DND-41 (cell line): ENCODE measurements at regions not wholly inside any gene's neighbourhood (a gene's known extent, or its start where the extent isn't known, plus 50 kb on each side); places are given as distances from the start of the nearest gene placed in this dataset.

ENCODE experiments used
- ATAC-seq: fragments of 200-7000 bp; cut with Tn5 transposase; 3 replicates; pipeline ENCODE4 v1.9.1; 2021; ENCODE audit warnings: low read depth; ENCODE audit not compliant: insufficient read depth
- DNase-seq: peaks from one replicate; pipeline ENCODE4 v3.0.0-alpha.2; 2020
- H2AFZ ChIP-seq: 2 replicates; pipeline ENCODE4 v1.6.0; 2012; ENCODE audit warnings: low read depth, low read length
- H3K27ac ChIP-seq: 2 replicates; pipeline ENCODE4 v1.5.1; 2012; ENCODE audit warnings: low read length, inconsistent platforms
- H3K27me3 ChIP-seq: fragments of 200-600 bp; sonication (generic); 2 replicates; pipeline ENCODE4 v1.6.0; 2012; ENCODE audit warnings: low read length, mild to moderate bottlenecking, inconsistent platforms; ENCODE audit not compliant: insufficient read depth, poor library complexity
- H3K36me3 ChIP-seq: 2 replicates; pipeline ENCODE4 v1.5.1; 2012; ENCODE audit warnings: low read length, inconsistent platforms; ENCODE audit not compliant: insufficient read depth
- H3K4me1 ChIP-seq: 2 replicates; pipeline ENCODE4 v1.5.1; 2012; ENCODE audit warnings: mild to moderate bottlenecking, low read length; ENCODE audit not compliant: insufficient read depth
- H3K4me2 ChIP-seq: 2 replicates; pipeline ENCODE4 v1.6.0; 2012; ENCODE audit warnings: mild to moderate bottlenecking, moderate library complexity, low read length, inconsistent platforms; ENCODE audit not compliant: insufficient read depth
- H3K4me3 ChIP-seq, 2 experiments: fragments of 200-600 bp in 1 of 2; shearing (Covaris generic) in 1 of 2; 2 replicates each; pipeline ENCODE4 v1.5.1; 2012 to 2016; ENCODE audit warnings: inconsistent platforms in 2 of 2, low read length in 2 of 2, mild to moderate bottlenecking in 2 of 2, low read depth in 1 of 2, moderate library complexity in 1 of 2
- H3K79me2 ChIP-seq: 2 replicates; pipeline ENCODE4 v1.6.0; 2012; ENCODE audit warnings: low read length, inconsistent platforms; ENCODE audit not compliant: insufficient read depth
- H3K9ac ChIP-seq: 2 replicates; pipeline ENCODE4 v1.6.0; 2012; ENCODE audit warnings: low read depth, mild to moderate bottlenecking, inconsistent platforms, low read length, moderate library complexity
- H3K9me3 ChIP-seq: 2 replicates; pipeline ENCODE4 v1.5.1; 2012; ENCODE audit warnings: low read length, moderate library complexity, mild to moderate bottlenecking, inconsistent platforms; ENCODE audit not compliant: insufficient read depth, severe bottlenecking
- H4K20me1 ChIP-seq: 2 replicates; pipeline ENCODE4 v1.6.0; 2012; ENCODE audit warnings: low read length; ENCODE audit not compliant: insufficient read depth
- CTCF ChIP-seq: IDR thresholded peaks from 2 replicates; pipeline ENCODE4 v1.5.1; 2012; ENCODE audit warnings: borderline replicate concordance, low read length, moderate library complexity, mild to moderate bottlenecking; ENCODE audit not compliant: poor library complexity, severe bottlenecking; ENCODE audit errors: extremely low read depth
- EZH2 ChIP-seq: IDR thresholded peaks from 3 replicates; pipeline ENCODE4 v1.6.1; 2012; ENCODE audit warnings: borderline replicate concordance, low read depth, mild to moderate bottlenecking, moderate library complexity, low read length, inconsistent platforms; ENCODE audit not compliant: severe bottlenecking

- Histone ChIP-seq H3K4me2 (no peak overlapping the region), H2AFZ (no peak overlapping the region)
- no peak for ATAC-seq
Observed at GRCh38 chr13:80123945-80124344, 217.0 kb downstream of the SPRY2 start.

GRCh38 chr13:80121038-80121437, 219.9 kb downstream of the SPRY2 start:
- Histone ChIP-seq H4K20me1 (no peaks in the 10 kb centered on the region), H3K9ac (no peak overlapping the region), H3K4me1 (no peaks in the 10 kb centered on the region), H3K27ac (no peak overlapping the region), H3K4me3 (no peak overlapping the region), H3K27me3 (no peaks in the 10 kb centered on the region), H2AFZ (no peak overlapping the region), H3K4me2 (no peak overlapping the region), H3K36me3 (no peaks in the 10 kb centered on the region), H3K9me3 (no peaks in the 10 kb centered on the region), H3K79me2 (no peaks in the 10 kb centered on the region)
- TF ChIP-seq EZH2 (no peak), CTCF (no peak)
- DNase-seq (no peak), ATAC-seq (no peak)

More at GRCh38 chr13:80123945-80124344, 217.0 kb downstream of the SPRY2 start:
- no peak for DNase-seq
- no peaks in the 10 kb centered on the region for H3K9me3 ChIP-seq
- TF ChIP-seq CTCF = no peak
- H3K36me3 ChIP-seq = no peaks in the 10 kb centered on the region
- H3K27ac ChIP-seq = no peak overlapping the region
- no peaks in the 10 kb centered on the region for H3K4me1 ChIP-seq
- H3K27me3 ChIP-seq = no peaks in the 10 kb centered on the region
- no peaks in the 10 kb centered on the region for H3K79me2 ChIP-seq
- H4K20me1 ChIP-seq = no peaks in the 10 kb centered on the region
- H3K4me3 ChIP-seq = no peak overlapping the region
- no peak overlapping the region for H3K9ac ChIP-seq

- Histone ChIP-seq H3K9ac (no peak overlapping the region), H3K27ac (no peak overlapping the region), H3K4me1 (no peaks in the 10 kb centered on the region), H2AFZ (no peak overlapping the region), H3K27me3 (no peaks in the 10 kb centered on the region), H3K9me3 (no peaks in the 10 kb centered on the region), H3K79me2 (no peaks in the 10 kb centered on the region), H3K4me2 (no peak overlapping the region), H3K36me3 (no peaks in the 10 kb centered on the region), H3K4me3 (no peak overlapping the region), H4K20me1 (no peaks in the 10 kb centered on the region)
- DNase-seq (no peak), ATAC-seq (no peak)
- no peak for TF ChIP-seq EZH2
- no peak for TF ChIP-seq CTCF
Observed at GRCh38 chr13:80118506-80118905, 222.4 kb downstream of the SPRY2 start.

DNA sequence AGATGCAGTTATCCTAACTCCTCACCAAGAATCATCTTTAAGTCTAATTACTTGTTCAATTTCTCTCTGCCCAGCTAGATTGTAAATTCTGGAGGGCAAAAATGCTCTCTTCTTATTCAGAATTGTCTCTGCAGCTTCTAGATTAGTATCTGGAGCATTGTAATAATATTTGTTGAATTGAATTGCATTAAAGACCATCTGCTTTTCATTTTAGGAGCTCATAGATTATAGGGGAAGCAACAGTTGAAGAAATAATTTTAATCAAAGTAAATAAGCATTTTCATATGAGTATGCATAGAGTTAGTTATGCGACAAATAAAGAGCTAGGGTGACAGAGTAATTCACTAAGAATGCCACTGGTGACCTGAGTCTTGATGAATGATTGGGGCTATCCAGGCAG, 222.8 kb downstream of the SPRY2 start:
- Histone ChIP-seq H3K27me3 (no peaks in the 10 kb centered on the region), H3K9me3 (no peaks in the 10 kb centered on the region)
- DNase-seq = no peak

More for the DNA sequence above, 222.8 kb downstream of the SPRY2 start:
- no peaks in the 10 kb centered on the region for H4K20me1 ChIP-seq
- no peak for ATAC-seq
- no peaks in the 10 kb centered on the region for H3K79me2 ChIP-seq
- no peak for TF ChIP-seq EZH2
- TF ChIP-seq CTCF = no peak
- H3K36me3 ChIP-seq = no peaks in the 10 kb centered on the region
- no peaks in the 10 kb centered on the region for H3K4me1 ChIP-seq
- H3K9ac ChIP-seq = no peak overlapping the region
- no peak overlapping the region for H3K27ac ChIP-seq
- no peak overlapping the region for H3K4me3 ChIP-seq
- H3K4me2 ChIP-seq = no peak overlapping the region
- H2AFZ ChIP-seq = no peak overlapping the region
